Body of pancreas (tissue), 4 donors: ENCODE measurements at regions not wholly inside any gene's neighbourhood (a gene's known extent, or its start where the extent isn't known, plus 50 kb on each side); places are given as distances from the start of the nearest gene placed in this dataset.

Source experiments
- ATAC-seq: fragments of 150-250 bp; one replicate; pipeline ENCODE4 v1.9.1; 2016
- DNase-seq, 4 donors: peaks; one replicate each; pipeline ENCODE4 v3.0.0-alpha.2; 2019
- H3K27ac ChIP-seq, 4 donors: fragments of 200-600 bp; sonication (generic); 1 replicate in 3 of 4; 2 replicates in 1 of 4; pipeline versions ENCODE4 v1.5.1 to v1.6.1; 2016 to 2019; ENCODE audit warnings: mild to moderate bottlenecking in 1 of 4, mixed read lengths in 1 of 4, moderate library complexity in 1 of 4
- H3K27me3 ChIP-seq, 2 donors: fragments of 200-600 bp; sonication (generic); one replicate each; pipeline ENCODE4 v1.6.0; 2016; ENCODE audit warnings: mild to moderate bottlenecking in 1 of 2
- H3K36me3 ChIP-seq, 2 donors: fragments of 200-600 bp; sonication (generic); replicated peaks in 1 of 2; 2 replicates each; pipeline ENCODE4 v1.5.1; 2016; ENCODE audit warnings: low read depth in 2 of 2; ENCODE audit not compliant: insufficient read depth in 1 of 2
- H3K4me1 ChIP-seq: fragments of 200-600 bp; sonication (generic); one replicate; pipeline ENCODE4 v1.6.0; 2016
- H3K4me3 ChIP-seq, 2 donors: fragments of 200-600 bp; sonication (generic); 1 replicate in 1 of 2; 2 replicates in 1 of 2; pipeline ENCODE4 v1.5.1; 2016 to 2019
- H3K9me3 ChIP-seq, 3 donors: fragments of 200-600 bp; sonication (generic); 1 replicate in 2 of 3; 2 replicates in 1 of 3; pipeline ENCODE4 v1.5.1; 2016
- POLR2A ChIP-seq, 3 donors: fragments of 450-650 bp; IDR thresholded peaks; one replicate each; pipeline ENCODE4 v1.6.1; 2016; ENCODE audit warnings: antibody characterized with exemption in 3 of 3, mild to moderate bottlenecking in 2 of 3
- WGBS, 2 donors: methylation state at CpG; one replicate each; pipeline ENCODE4 v1.1.5; 2017; 5-methylcytosine and 5-hydroxymethylcytosine counted together
- intact Hi-C: fragments of 100-400 bp; cut with DNase I; formaldehyde crosslinking; loops from one replicate; pipeline ENCODE4 v1.15.1; 2023
- TF ChIP-seq, protein P1 (sequence below), 7 experiments: fragments of 450-650 bp in 4 of 7; fragments of 200-600 bp in 3 of 7; sonication (generic) in 3 of 7; IDR thresholded peaks; one replicate each; pipeline ENCODE4 v1.5.1; 2016 to 2019; ENCODE audit warnings: antibody characterized with exemption in 7 of 7

DNA sequence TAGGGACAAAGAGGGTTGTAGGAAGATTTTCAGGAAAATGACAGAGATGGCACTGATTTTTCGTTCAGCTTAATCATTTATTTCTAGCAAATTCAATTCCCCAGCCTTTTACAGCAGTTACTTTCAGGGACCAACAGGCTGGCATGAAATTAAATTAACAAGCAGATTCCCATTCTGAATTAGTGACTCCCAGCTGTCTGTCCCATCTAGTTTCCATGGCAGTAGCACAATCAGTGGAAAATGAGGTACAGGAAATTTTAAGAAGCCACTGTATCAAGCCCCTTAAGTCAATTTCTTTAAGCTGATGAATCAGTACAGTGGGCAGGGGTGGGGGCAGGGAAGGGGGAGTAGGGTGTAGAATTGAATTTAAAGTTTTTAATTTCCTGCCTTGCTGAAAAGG, 121.1 kb upstream of the TEX13C start:
- H3K4me3 ChIP-seq, result no peak overlapping the region

GRCh38 chrX:125202591-125203248, 117.0 kb upstream of the TEX13C start:
- 1 to 2% methylated on average over 9 to 30 of the region's 33 CpGs for WGBS, 2 donors
- Histone ChIP-seq H3K4me1 (peaks cover 4% of the 10 kb centered on the region), H3K36me3 (no peaks in the 10 kb centered on the region), H3K9me3 (no peaks in the 10 kb centered on the region), H3K27ac (no peak overlapping the region), H3K4me3 (no peak overlapping the region), H3K27me3 (no peaks in the 10 kb centered on the region)
- no peak for ATAC-seq
- TF ChIP-seq, protein P1, sequence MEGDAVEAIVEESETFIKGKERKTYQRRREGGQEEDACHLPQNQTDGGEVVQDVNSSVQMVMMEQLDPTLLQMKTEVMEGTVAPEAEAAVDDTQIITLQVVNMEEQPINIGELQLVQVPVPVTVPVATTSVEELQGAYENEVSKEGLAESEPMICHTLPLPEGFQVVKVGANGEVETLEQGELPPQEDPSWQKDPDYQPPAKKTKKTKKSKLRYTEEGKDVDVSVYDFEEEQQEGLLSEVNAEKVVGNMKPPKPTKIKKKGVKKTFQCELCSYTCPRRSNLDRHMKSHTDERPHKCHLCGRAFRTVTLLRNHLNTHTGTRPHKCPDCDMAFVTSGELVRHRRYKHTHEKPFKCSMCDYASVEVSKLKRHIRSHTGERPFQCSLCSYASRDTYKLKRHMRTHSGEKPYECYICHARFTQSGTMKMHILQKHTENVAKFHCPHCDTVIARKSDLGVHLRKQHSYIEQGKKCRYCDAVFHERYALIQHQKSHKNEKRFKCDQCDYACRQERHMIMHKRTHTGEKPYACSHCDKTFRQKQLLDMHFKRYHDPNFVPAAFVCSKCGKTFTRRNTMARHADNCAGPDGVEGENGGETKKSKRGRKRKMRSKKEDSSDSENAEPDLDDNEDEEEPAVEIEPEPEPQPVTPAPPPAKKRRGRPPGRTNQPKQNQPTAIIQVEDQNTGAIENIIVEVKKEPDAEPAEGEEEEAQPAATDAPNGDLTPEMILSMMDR (IDR thresholded peaks at IDR 0.05), result no peak
- no peak for TF ChIP-seq POLR2A (IDR thresholded peaks at IDR 0.05)
- DNase-seq, result peak in 2 of 4 donors; percentile 1 to 9
- intact Hi-C loops, result no loop called here

More for the DNA sequence above, 121.1 kb upstream of the TEX13C start:
- TF ChIP-seq, protein P1 (IDR thresholded peaks at IDR 0.05), result no peak
- TF ChIP-seq POLR2A (IDR thresholded peaks at IDR 0.05), result no peak
- no peak overlapping the region for H3K27ac ChIP-seq
- intact Hi-C loops, result no loop called here
- H3K27me3 ChIP-seq, result no peaks in the 10 kb centered on the region
- H3K36me3 ChIP-seq, result no peaks in the 10 kb centered on the region
- no peaks in the 10 kb centered on the region for H3K4me1 ChIP-seq
- no peaks in the 10 kb centered on the region for H3K9me3 ChIP-seq
- ATAC-seq (no peak), DNase-seq (no peak)
- WGBS, 2 donors, result 50 to 58% methylated on average over 1 of the region's 1 CpG

DNA sequence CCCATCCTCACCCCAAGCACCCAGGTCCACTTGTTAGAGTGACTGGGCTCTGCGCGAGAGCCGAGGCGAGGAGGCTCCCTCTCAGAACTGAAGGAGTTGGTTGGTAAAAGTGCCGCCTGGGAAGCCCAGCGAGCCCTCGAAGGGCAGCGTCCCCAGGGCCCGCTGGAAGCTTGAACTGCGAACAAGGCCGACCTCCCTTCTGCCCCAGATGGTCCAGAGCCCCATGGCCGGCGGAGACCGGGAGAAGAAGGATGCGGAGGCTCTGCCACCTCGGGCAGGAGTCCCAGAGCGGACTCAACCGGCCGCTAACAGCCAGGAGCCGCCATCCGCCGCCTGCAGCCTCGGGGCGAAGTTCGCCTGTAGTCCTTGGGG, 116.3 kb upstream of the TEX13C start:
- TF ChIP-seq POLR2A (IDR thresholded peaks at IDR 0.05), result no peak
- TF ChIP-seq, protein P1 (IDR thresholded peaks at IDR 0.05), result no peak
- intact Hi-C loops, result no loop called here
- peak in 1 of 4 donors; percentile 10 for DNase-seq
- Histone ChIP-seq H3K9me3 (no peaks in the 10 kb centered on the region), H3K36me3 (no peaks in the 10 kb centered on the region), H3K27me3 (no peaks in the 10 kb centered on the region), H3K4me3 (peak overlapping the region in 1 of 2 donors; percentile 5), H3K4me1 (peaks cover 4% of the 10 kb centered on the region), H3K27ac (no peak overlapping the region)
- no peak for ATAC-seq
- 1% methylated on average over 16 of the region's 25 CpGs; no CpG with 5 or more reads in 1 of the 2 donors for WGBS, 2 donors

- Histone ChIP-seq H3K9me3 (no peaks in the 10 kb centered on the region), H3K4me1 (peaks cover 4% of the 10 kb centered on the region), H3K27ac (no peak overlapping the region), H3K27me3 (no peaks in the 10 kb centered on the region), H3K36me3 (no peaks in the 10 kb centered on the region), H3K4me3 (peak overlapping the region in 1 of 2 donors; percentile 5)
- 0% methylated on average over 21 to 40 of the region's 63 CpGs for WGBS, 2 donors
- peak; percentile 41 for ATAC-seq
- peak; percentile 8 to 35 (median 14) for DNase-seq
- intact Hi-C loops, result no loop called here
- TF ChIP-seq POLR2A (IDR thresholded peaks at IDR 0.05), result no peak
- TF ChIP-seq, protein P1 (IDR thresholded peaks at IDR 0.05), result no peak
Observed at GRCh38 chrX:125203737-125204578, 115.7 kb upstream of the TEX13C start.
